HEK293T (cell line): ENCODE measurements at regions not wholly inside any gene's neighbourhood (a gene's known extent, or its start where the extent isn't known, plus 50 kb on each side); places are given as distances from the start of the nearest gene placed in this dataset.

ENCODE experiments used
- CTCF ChIA-PET: fragments of 350-600 bp; formaldehyde crosslinking; extraction: SDS; loops from one replicate; lab custom pipeline; 2021; ENCODE audit warnings: antibody characterized with exemption, inconsistent platforms; lab: Yijun Ruan, JAX
- POLR2A ChIA-PET: fragments of 350-600 bp; formaldehyde crosslinking; extraction: SDS; loops from one replicate; lab custom pipeline; 2020; ENCODE audit warnings: antibody characterized with exemption, inconsistent platforms; lab: Yijun Ruan, JAX
- DNase-seq: peaks from one replicate; pipeline ENCODE4 v3.0.0; 2012; ENCODE audit warnings: mixed read lengths; ENCODE audit errors: extremely low spot score
- ARNT ChIP-seq: fragments of 450-650 bp; IDR thresholded peaks from 2 replicates; pipeline ENCODE4 v1.6.1; 2017; ENCODE audit warnings: mild to moderate bottlenecking
- BHLHE40 ChIP-seq: fragments of 450-650 bp; IDR thresholded peaks from 2 replicates; pipeline ENCODE4 v1.6.1; 2016; ENCODE audit warnings: mild to moderate bottlenecking, moderate library complexity, borderline replicate concordance
- CTBP1 ChIP-seq: fragments of 450-650 bp; IDR thresholded peaks from 2 replicates; pipeline ENCODE4 v1.6.1; 2016; ENCODE audit warnings: borderline replicate concordance
- ELF4 ChIP-seq: fragments of 450-650 bp; IDR thresholded peaks from 2 replicates; pipeline ENCODE4 v1.6.1; 2017; ENCODE audit warnings: antibody characterized with exemption
- FOXA1 ChIP-seq: fragments of 450-650 bp; IDR thresholded peaks from 2 replicates; pipeline ENCODE4 v1.6.1; 2016; ENCODE audit warnings: mild to moderate bottlenecking
- FOXK2 ChIP-seq: fragments of 450-650 bp; IDR thresholded peaks from 2 replicates; pipeline ENCODE4 v1.6.1; 2016; ENCODE audit warnings: mild to moderate bottlenecking
- FOXM1 ChIP-seq: fragments of 450-650 bp; IDR thresholded peaks from 2 replicates; pipeline ENCODE4 v1.6.1; 2017; ENCODE audit warnings: mild to moderate bottlenecking, borderline replicate concordance
- HDGF ChIP-seq: fragments of 450-650 bp; IDR thresholded peaks from 2 replicates; pipeline ENCODE4 v1.6.1; 2017; ENCODE audit warnings: antibody characterized with exemption, borderline replicate concordance
- L3MBTL2 ChIP-seq: fragments of 450-650 bp; conservative IDR thresholded peaks from 2 replicates; pipeline ENCODE4 v1.6.1; 2016; ENCODE audit warnings: mild to moderate bottlenecking
- LEF1 ChIP-seq: fragments of 450-650 bp; IDR thresholded peaks from 2 replicates; pipeline ENCODE4 v1.6.1; 2017; ENCODE audit warnings: mild to moderate bottlenecking, borderline replicate concordance
- NFRKB ChIP-seq: fragments of 450-650 bp; IDR thresholded peaks from 2 replicates; pipeline ENCODE4 v1.6.1; 2016; ENCODE audit warnings: mild to moderate bottlenecking, moderate library complexity
- PKNOX1 ChIP-seq: fragments of 450-650 bp; IDR thresholded peaks from 2 replicates; pipeline ENCODE4 v1.6.1; 2016
- SP1 ChIP-seq: fragments of 450-650 bp; IDR thresholded peaks from 2 replicates; pipeline ENCODE4 v1.6.1; 2017
- SUZ12 ChIP-seq: fragments of 450-650 bp; IDR thresholded peaks from 2 replicates; pipeline ENCODE4 v1.6.1; 2016; ENCODE audit warnings: mild to moderate bottlenecking
- TARDBP ChIP-seq: fragments of 450-650 bp; IDR thresholded peaks from 2 replicates; pipeline ENCODE4 v1.6.1; 2016
- ZNF384 ChIP-seq: fragments of 450-650 bp; IDR thresholded peaks from 2 replicates; pipeline ENCODE4 v1.6.1; 2016

DNA sequence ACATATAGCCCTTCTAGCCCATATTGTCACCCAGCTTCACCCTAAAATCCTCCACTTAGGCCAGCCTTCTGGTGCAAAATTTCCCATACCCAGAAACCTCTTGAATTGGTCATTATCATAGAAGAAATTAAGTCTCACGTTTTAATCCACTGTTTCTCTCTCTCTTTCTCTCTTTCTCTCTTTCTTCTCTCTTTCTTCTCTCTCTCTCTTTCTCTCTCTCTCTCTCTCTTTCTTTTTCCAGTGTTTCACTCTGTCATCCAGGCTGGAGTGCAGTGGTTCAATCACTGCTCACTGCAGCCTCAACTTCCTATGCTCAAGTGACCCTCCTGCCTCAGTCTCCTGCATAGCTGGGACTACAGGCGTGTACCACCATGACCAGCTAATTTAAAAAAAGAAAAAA lies 363.4 kb downstream of the TMEM167A start:
- CTCF ChIA-PET, result no interaction called here
- POLR2A ChIA-PET, result no interaction called here
- no peak for DNase-seq
- no peak for TF ChIP-seq TARDBP
- no peak for TF ChIP-seq LEF1
- TF ChIP-seq NFRKB, result no peak

DNA sequence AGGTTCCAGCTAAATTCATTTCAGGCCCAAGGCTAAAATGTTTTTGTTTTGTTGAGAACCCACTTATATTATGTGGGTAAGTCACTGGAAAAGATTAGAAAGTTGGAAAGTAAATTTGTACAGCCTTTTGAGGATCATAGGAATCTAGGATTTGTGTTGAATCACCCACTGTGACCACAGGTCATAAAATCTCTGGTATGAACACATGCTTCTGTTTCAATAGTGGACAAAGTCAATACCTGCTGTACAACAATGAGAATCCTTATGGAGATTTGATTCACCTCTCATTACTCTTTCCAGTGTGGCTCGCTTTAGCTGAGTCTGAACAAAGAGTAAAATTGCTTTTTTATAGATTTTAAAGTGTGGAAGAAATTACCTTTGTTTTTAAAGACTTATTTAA lies 369.5 kb downstream of the TMEM167A start:
- DNase-seq, result no peak
- TF ChIP-seq ZNF384 (no peak), HDGF (no peak), ELF4 (no peak), NFRKB (no peak), SP1 (no peak), ARNT (no peak)
- ChIA-PET POLR2A (no interaction called here), CTCF (interaction anchor here (0.6 kb wide), 1 partner anchor 12 kb away, joined by 3 read pairs; no protein-coding TSS in a partner anchor)

- CTCF ChIA-PET, result interaction anchor here (0.5 kb wide), 1 partner anchor 397 kb away, joined by 3 read pairs; no protein-coding TSS in a partner anchor
- POLR2A ChIA-PET, result no interaction called here
- DNase-seq, result no peak
- TF ChIP-seq PKNOX1 (no peak), HDGF (no peak), ARNT (no peak), NFRKB (no peak), BHLHE40 (no peak)
Measured at GRCh38 chr5:82704381-82704780, 372.8 kb downstream of the TMEM167A start.

DNA sequence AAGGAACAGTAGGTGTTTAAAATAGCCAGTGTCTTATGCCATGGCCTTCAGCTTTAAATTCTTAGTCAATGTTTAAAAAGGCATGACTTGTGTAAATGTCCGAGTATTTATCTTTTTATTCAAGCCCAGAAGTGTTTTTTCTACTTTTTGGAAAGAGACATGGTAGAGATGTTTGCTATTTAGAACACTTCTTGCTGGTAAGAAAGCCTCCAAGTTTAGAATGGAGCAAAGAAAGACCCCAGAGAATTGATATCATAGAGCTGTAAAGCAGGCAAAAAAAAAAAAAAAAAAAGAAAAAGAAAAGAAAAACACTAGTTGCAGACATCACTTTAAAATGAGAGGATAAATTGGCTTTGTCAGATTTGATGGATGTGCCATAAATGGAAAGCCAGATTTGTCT lies 375.1 kb downstream of the TMEM167A start:
- DNase-seq, result no peak
- ChIA-PET CTCF (no interaction called here), POLR2A (no interaction called here)
- TF ChIP-seq SUZ12 (no peak), PKNOX1 (no peak), CTBP1 (no peak), HDGF (no peak), BHLHE40 (no peak), NFRKB (no peak), TARDBP (no peak), SP1 (no peak), FOXK2 (no peak), ZNF384 (no peak), L3MBTL2 (no peak), LEF1 (no peak), ELF4 (no peak), FOXM1 (no peak), ARNT (no peak), FOXA1 (no peak)

DNA sequence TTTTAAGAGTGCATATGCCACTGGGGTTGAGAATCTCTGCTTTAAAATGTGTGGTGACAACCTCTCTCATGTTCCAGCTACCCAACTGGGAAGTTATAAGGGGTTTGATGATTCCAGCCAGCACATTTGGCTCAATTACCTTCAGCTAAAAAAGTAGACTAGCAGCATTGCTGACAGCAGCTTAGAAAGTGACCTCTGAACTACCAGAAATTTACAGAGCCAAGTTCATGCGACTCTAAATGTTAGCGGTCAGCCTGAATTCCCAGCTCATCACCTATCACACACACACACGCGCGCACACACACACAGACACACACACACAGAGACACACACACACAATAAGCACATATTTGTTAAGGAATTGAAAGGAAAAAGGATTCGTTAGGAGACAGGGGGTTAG lies 377.5 kb downstream of the TMEM167A start:
- CTCF ChIA-PET, result no interaction called here
- no peak for TF ChIP-seq ARNT
- no peak for TF ChIP-seq ELF4
- no peak for TF ChIP-seq NFRKB
- no peak for TF ChIP-seq FOXA1
- no peak for TF ChIP-seq FOXM1
- TF ChIP-seq ZNF384, result no peak
- no peak for TF ChIP-seq SUZ12
- TF ChIP-seq SP1, result no peak
- TF ChIP-seq TARDBP, result no peak
- no peak for TF ChIP-seq LEF1
- no peak for TF ChIP-seq CTBP1
- no peak for TF ChIP-seq HDGF
- TF ChIP-seq L3MBTL2, result no peak
- no peak for TF ChIP-seq BHLHE40
- no peak for TF ChIP-seq FOXK2
- no peak for TF ChIP-seq PKNOX1
- DNase-seq, result no peak
- POLR2A ChIA-PET, result no interaction called here

DNA sequence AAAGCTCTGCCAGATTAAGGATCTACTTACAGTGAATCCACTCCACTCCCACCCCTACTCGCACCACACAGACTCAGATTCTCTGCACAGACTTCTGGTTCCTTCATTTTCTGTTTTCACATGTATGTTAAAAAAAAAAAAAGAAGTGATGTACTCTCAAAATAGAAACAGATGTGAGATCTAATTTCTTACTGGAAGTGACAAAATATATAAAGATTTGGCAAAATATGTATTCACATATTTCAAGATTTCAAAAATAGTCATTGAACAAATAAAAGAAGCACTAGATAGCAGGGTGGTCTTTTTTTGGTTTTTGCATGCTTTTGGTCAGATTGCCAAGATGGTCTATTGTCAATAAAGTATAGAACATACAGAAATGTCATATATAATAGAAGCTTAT lies 379.2 kb downstream of the TMEM167A start:
- TF ChIP-seq CTBP1, result no peak
- CTCF ChIA-PET, result no interaction called here
- POLR2A ChIA-PET, result no interaction called here
- no peak for DNase-seq

DNA sequence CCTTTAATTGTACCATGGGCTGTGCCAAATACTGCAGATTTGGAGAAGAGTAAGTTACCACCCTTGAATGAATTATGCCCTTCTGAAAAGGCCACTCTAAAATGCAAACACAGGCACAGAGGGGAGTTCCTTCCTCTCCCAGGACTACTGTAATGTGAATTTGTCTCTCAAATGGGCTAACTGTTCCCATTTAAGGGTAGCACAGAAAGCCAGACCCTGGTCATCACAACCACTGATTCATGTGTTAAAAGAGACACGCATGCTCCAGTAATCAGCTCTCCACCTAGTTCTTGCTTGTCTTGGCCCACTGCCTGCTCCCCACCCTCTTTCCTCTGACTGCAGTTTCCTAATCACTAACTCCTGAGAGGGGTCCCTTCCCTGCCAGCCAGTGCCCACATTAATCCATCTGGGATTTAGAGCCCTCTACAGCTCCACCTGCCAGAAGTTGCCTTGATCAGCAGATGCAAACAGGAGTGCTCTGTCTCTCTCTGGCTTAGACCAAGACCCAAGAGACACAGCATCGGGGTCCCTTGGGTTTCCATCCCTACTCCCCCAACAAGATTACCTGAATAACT lies 382.4 kb downstream of the TMEM167A start:
- ChIA-PET POLR2A (no interaction called here), CTCF (no interaction called here)
- no peak for TF ChIP-seq ARNT
- TF ChIP-seq LEF1, result no peak
- no peak for TF ChIP-seq ELF4
- TF ChIP-seq TARDBP, result no peak
- no peak for TF ChIP-seq L3MBTL2
- TF ChIP-seq FOXA1, result no peak
- TF ChIP-seq FOXK2, result no peak
- TF ChIP-seq ZNF384, result no peak
- no peak for TF ChIP-seq PKNOX1
- TF ChIP-seq SUZ12, result no peak
- DNase-seq, result no peak
